Choroid plexus epithelial cell (primary cell): ENCODE measurements at regions not wholly inside any gene's neighbourhood (a gene's known extent, or its start where the extent isn't known, plus 50 kb on each side); places are given as distances from the start of the nearest gene placed in this dataset.
A peak's percentile ranks its signal among the peaks of the same experiment; 100 is the strongest.

ENCODE experiments used
- DNase-seq: peaks from one replicate; pipeline ENCODE4 v3.0.0-alpha.2; 2010; ENCODE audit warnings: low read depth
- H3K4me3 ChIP-seq: 2 replicates; pipeline ENCODE4 v1.5.1; 2011; ENCODE audit warnings: low read depth, mild to moderate bottlenecking, control low read depth, low read length, moderate library complexity
- TF ChIP-seq, protein P1 (sequence below): conservative IDR thresholded peaks from 2 replicates; pipeline ENCODE4 v1.5.1; 2011; ENCODE audit warnings: low read depth, mild to moderate bottlenecking, control low read depth, inconsistent platforms, low read length, moderate library complexity

- no peak overlapping the region for H3K4me3 ChIP-seq
- DNase-seq = no peak
- TF ChIP-seq, protein P1, sequence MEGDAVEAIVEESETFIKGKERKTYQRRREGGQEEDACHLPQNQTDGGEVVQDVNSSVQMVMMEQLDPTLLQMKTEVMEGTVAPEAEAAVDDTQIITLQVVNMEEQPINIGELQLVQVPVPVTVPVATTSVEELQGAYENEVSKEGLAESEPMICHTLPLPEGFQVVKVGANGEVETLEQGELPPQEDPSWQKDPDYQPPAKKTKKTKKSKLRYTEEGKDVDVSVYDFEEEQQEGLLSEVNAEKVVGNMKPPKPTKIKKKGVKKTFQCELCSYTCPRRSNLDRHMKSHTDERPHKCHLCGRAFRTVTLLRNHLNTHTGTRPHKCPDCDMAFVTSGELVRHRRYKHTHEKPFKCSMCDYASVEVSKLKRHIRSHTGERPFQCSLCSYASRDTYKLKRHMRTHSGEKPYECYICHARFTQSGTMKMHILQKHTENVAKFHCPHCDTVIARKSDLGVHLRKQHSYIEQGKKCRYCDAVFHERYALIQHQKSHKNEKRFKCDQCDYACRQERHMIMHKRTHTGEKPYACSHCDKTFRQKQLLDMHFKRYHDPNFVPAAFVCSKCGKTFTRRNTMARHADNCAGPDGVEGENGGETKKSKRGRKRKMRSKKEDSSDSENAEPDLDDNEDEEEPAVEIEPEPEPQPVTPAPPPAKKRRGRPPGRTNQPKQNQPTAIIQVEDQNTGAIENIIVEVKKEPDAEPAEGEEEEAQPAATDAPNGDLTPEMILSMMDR = no peak
These were observed 96.5 kb downstream of the GADD45G start for GRCh38 chr9:89701221-89701798.

DNA sequence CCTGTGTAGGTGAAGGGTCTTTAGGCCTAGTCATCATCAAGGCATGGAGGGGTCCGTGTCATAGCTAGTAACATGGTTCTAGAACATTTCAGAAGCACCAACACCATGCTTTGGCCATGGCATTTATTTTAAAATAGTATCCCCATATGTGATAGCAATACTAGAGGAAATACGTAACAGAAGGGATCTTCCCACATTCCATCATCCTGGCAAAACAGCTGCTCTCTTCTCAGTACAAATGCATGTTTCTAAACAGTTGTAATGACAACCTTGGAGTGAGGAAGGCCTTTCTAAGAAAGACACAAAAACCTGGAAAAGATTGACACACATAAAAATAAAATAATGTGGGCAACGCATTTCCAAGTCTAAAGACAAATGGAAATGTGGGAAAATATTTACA is 97.6 kb downstream of the GADD45G start:
- no peak for DNase-seq
- no peak overlapping the region for H3K4me3 ChIP-seq
- TF ChIP-seq, protein P1 = no peak

DNA sequence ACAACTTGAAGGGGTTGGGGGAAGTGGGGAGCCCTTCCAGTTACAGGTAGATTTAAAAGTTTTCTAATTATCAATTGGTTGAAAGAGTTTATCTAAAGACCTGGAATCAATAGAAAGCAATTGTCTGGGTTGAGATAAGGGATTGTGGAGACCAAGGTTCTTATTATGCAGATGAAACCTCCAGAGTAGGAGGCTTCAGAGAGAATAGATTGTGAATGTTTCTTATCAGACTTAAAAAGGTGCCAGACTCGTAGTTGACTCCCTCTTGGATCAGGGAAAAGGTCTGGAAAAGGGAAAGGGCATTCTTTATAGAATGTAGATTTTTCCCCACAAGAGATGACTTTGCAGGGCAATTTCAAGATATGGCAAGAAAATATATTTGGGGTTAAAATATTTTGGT is 100.8 kb downstream of the GADD45G start:
- H3K4me3 ChIP-seq = no peak overlapping the region
- DNase-seq = no peak
- TF ChIP-seq, protein P1 = no peak

- TF ChIP-seq, protein P1 = no peak
- DNase-seq = no peak
- H3K4me3 ChIP-seq = no peak overlapping the region
These were observed 101.3 kb downstream of the GADD45G start for GRCh38 chr9:89706086-89706485.

DNA sequence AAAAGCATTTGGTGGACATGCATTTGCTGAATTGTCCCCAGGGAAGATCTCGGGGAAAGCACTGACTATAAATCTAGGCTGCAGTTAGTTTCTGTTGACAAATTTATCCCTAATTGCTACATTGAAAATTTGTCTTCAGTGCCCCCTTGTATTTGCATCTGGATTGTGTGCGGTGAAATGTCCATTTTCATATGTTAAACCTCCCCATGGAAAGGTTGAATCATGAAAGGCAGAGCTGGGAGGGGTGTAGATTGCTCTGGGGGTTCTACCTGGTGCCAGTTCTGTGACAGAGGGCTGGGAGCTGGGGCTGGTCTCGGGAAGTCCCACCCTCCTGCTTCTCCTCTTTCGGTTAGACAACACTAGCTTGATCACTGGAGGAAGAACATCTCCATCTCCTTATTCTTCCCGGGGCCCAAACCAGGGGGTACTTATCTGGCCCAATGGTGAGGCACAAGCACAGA is 101.9 kb downstream of the GADD45G start:
- no peak overlapping the region for H3K4me3 ChIP-seq
- no peak for DNase-seq
- TF ChIP-seq, protein P1 = no peak

DNA sequence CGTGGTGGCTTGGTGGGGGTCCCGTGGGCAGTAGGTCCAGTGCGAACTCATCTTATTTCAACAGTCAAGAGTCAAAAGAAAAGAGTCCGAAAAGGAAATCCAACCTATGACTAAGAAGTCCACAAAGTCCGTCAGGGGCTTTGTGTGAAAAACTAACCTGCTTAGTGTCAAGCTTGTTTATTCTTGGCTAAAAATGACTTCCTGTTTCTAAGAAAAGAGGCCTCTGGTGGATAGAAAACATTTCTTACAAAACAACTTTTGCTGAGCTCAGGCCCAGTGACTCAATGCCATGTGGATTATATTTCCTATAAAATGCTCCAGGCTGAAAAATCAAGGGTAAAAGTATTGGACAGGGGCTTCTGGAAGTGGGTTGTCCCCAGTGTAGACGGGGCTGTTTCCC is 105.9 kb downstream of the GADD45G start:
- TF ChIP-seq, protein P1 = no peak
- no peak overlapping the region for H3K4me3 ChIP-seq
- DNase-seq = peak; percentile 5

DNA sequence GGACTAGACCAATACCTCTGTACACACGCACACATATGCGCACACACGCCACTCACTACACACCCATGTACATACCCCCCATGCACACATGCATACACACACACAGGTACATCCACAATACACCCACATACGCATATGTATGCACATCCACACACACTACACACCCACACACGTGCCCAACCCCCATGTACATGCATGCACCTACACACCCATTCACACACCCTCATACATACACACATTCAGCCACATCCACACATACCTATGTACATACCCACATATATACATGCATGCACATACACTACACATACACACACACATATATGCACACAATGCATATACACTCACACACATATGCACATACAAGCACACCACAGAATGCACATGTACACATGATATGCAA is 107.1 kb downstream of the GADD45G start:
- TF ChIP-seq, protein P1 = no peak
- H3K4me3 ChIP-seq = no peak overlapping the region
- DNase-seq = no peak
